Trophoblast cell (in vitro differentiated cells and primary cell): ENCODE measurements at regions not wholly inside any gene's neighbourhood (a gene's known extent, or its start where the extent isn't known, plus 50 kb on each side); places are given as distances from the start of the nearest gene placed in this dataset.

Experiments used
- DNase-seq, 2 donors: peaks; one replicate each; pipeline ENCODE4 v3.0.0-alpha.2; 2016
- H2AFZ ChIP-seq: 2 replicates; pipeline ENCODE4 v1.6.1; 2013; ENCODE audit warnings: low read length, moderate library complexity, mild to moderate bottlenecking; ENCODE audit not compliant: insufficient read depth, poor library complexity
- H2AK5ac ChIP-seq: 2 replicates; pipeline ENCODE4 v1.6.1; 2013; ENCODE audit warnings: mild to moderate bottlenecking, low read length
- H2BK120ac ChIP-seq: 2 replicates; pipeline ENCODE4 v1.6.1; 2013; ENCODE audit warnings: low read length, mild to moderate bottlenecking, moderate library complexity; ENCODE audit not compliant: insufficient read depth, poor library complexity
- H2BK12ac ChIP-seq: 2 replicates; pipeline ENCODE4 v1.6.1; 2013; ENCODE audit warnings: mild to moderate bottlenecking, low read length, moderate library complexity
- H2BK5ac ChIP-seq: 2 replicates; pipeline ENCODE4 v1.6.1; 2013; ENCODE audit warnings: low read length, low read depth, moderate library complexity, mild to moderate bottlenecking; ENCODE audit not compliant: poor library complexity
- H3K14ac ChIP-seq: 2 replicates; pipeline ENCODE4 v1.6.1; 2013; ENCODE audit warnings: mild to moderate bottlenecking, low read length
- H3K18ac ChIP-seq: 2 replicates; pipeline ENCODE4 v1.6.1; 2013; ENCODE audit warnings: mild to moderate bottlenecking, low read length
- H3K23ac ChIP-seq: 2 replicates; pipeline ENCODE4 v1.6.1; 2013; ENCODE audit warnings: low read length
- H3K27ac ChIP-seq: 2 replicates; pipeline ENCODE4 v1.5.1; 2013; ENCODE audit warnings: low read depth, mild to moderate bottlenecking, inconsistent platforms, low read length, moderate library complexity
- H3K27me3 ChIP-seq: 2 replicates; pipeline ENCODE4 v1.6.1; 2013; ENCODE audit warnings: inconsistent platforms, mild to moderate bottlenecking, low read length, moderate library complexity; ENCODE audit not compliant: insufficient read depth
- H3K36me3 ChIP-seq, 2 experiments: 1 replicate in 1 of 2; 2 replicates in 1 of 2; pipeline ENCODE4 v1.6.1; 2013; ENCODE audit warnings: low read length in 2 of 2, mild to moderate bottlenecking in 2 of 2, moderate library complexity in 1 of 2; ENCODE audit not compliant: insufficient read depth in 2 of 2, control insufficient read depth in 1 of 2
- H3K4ac ChIP-seq: 2 replicates; pipeline ENCODE4 v1.6.1; 2013; ENCODE audit warnings: low read depth, mild to moderate bottlenecking, low read length, moderate library complexity
- H3K4me1 ChIP-seq, 2 experiments: 1 replicate in 1 of 2; 2 replicates in 1 of 2; pipeline ENCODE4 v1.6.1; 2013; ENCODE audit warnings: low read length in 2 of 2, mild to moderate bottlenecking in 2 of 2, moderate library complexity in 1 of 2; ENCODE audit not compliant: insufficient read depth in 2 of 2, control insufficient read depth in 1 of 2
- H3K4me2 ChIP-seq: 2 replicates; pipeline ENCODE4 v1.6.1; 2013; ENCODE audit warnings: inconsistent platforms, mild to moderate bottlenecking, low read length, moderate library complexity
- H3K4me3 ChIP-seq: 2 replicates; pipeline ENCODE4 v1.5.1; 2013; ENCODE audit warnings: mild to moderate bottlenecking, low read depth, low read length, inconsistent platforms
- H3K79me1 ChIP-seq: one replicate; pipeline ENCODE4 v1.6.1; 2013; ENCODE audit warnings: low read length
- H3K79me2 ChIP-seq: 2 replicates; pipeline ENCODE4 v1.6.1; 2013; ENCODE audit warnings: low read length, mild to moderate bottlenecking; ENCODE audit not compliant: control insufficient read depth, insufficient read depth, poor library complexity
- H3K9ac ChIP-seq: 2 replicates; pipeline ENCODE4 v1.6.1; 2013; ENCODE audit warnings: mild to moderate bottlenecking, low read length
- H3K9me3 ChIP-seq: 2 replicates; pipeline ENCODE4 v1.6.1; 2013; ENCODE audit warnings: low read depth, mild to moderate bottlenecking, control low read depth, inconsistent platforms, low read length; ENCODE audit not compliant: insufficient read depth
- H4K12ac ChIP-seq: 2 replicates; pipeline ENCODE4 v1.6.1; 2013; ENCODE audit warnings: low read depth, mild to moderate bottlenecking, low read length, moderate library complexity
- H4K8ac ChIP-seq: 2 replicates; pipeline ENCODE4 v1.6.1; 2013; ENCODE audit warnings: low read depth, mild to moderate bottlenecking, low read length, moderate library complexity
- H4K91ac ChIP-seq: one replicate; pipeline ENCODE4 v1.6.1; 2013; ENCODE audit warnings: low read depth, mild to moderate bottlenecking, low read length, moderate library complexity
- WGBS: extraction: QIAGEN DNeasy Blood & Tissue Kit; methylation state at CpG from one replicate; pipeline ENCODE4 v1.1.7; 2013; ENCODE audit warnings: missing lambda C conversion rate; ENCODE audit not compliant: insufficient read length, insufficient coverage; ENCODE audit errors: extremely low coverage; 5-methylcytosine and 5-hydroxymethylcytosine counted together

DNA sequence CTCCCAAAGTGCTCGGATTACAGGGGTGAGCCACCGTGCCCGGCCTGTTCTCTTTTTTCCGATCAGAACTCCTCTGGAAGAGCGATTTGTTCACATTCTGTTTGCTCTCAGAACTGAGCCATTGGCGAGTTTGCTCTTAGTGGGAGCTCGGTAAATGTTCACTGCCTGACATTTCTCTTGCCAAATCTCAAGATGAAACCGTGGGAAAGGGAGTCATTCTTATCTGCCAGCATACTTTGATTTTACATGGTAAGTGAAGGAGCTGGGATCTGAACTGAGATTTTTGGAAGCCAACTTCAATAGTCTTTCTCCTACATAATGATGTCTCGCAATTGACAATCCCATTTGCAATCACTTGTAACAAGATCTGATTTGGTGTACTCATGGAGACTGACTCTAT, 445.8 kb upstream of the ISX start:
- Histone ChIP-seq H4K91ac (no peak overlapping the region), H2BK12ac (no peak overlapping the region), H3K79me2 (no peaks in the 10 kb centered on the region), H3K79me1 (no peaks in the 10 kb centered on the region), H3K9ac (no peak overlapping the region), H3K27me3 (no peaks in the 10 kb centered on the region), H3K14ac (no peak overlapping the region), H2BK5ac (no peak overlapping the region), H3K4me3 (no peak overlapping the region), H3K4me2 (no peak overlapping the region), H3K9me3 (no peaks in the 10 kb centered on the region), H2AK5ac (no peak overlapping the region), H4K12ac (no peak overlapping the region), H3K4me1 (no peaks in the 10 kb centered on the region), H3K36me3 (no peaks in the 10 kb centered on the region), H3K4ac (no peak overlapping the region), H3K23ac (no peak overlapping the region), H2AFZ (no peak overlapping the region), H2BK120ac (no peak overlapping the region), H3K18ac (no peak overlapping the region), H4K8ac (no peak overlapping the region), H3K27ac (no peak overlapping the region)
- no peak for DNase-seq
- no CpG with 5 or more reads among the region's 9 CpGs for WGBS

DNA sequence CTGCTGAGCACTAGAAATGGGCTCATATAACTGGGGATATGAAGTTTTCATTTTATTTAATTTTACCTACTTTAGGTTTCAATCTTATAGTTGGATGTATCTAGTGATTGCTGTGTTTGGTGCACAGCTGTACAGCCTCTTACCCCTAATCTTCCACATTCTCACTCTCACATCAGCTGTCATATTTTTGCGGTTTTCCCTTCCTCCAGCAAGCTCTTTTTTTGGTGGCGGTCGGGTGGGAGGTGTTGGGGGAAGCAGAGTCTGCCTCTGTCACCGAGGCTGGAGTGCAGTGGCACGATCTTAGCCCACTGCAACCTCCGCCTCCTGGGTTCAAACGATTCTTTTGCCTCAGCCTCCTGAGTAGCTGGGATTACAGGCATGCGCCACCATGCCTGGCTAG, 445.1 kb upstream of the ISX start:
- Histone ChIP-seq H4K12ac (no peak overlapping the region), H3K23ac (no peak overlapping the region), H3K4me1 (no peaks in the 10 kb centered on the region), H3K27ac (no peak overlapping the region), H4K91ac (no peak overlapping the region), H3K9me3 (no peaks in the 10 kb centered on the region), H3K79me1 (no peaks in the 10 kb centered on the region), H2BK120ac (no peak overlapping the region), H2AFZ (no peak overlapping the region), H3K14ac (no peak overlapping the region), H2BK12ac (no peak overlapping the region), H3K9ac (no peak overlapping the region), H2AK5ac (no peak overlapping the region), H3K36me3 (no peaks in the 10 kb centered on the region), H3K27me3 (no peaks in the 10 kb centered on the region), H3K18ac (no peak overlapping the region), H3K4ac (no peak overlapping the region), H3K4me2 (no peak overlapping the region), H2BK5ac (no peak overlapping the region), H3K4me3 (no peak overlapping the region), H3K79me2 (no peaks in the 10 kb centered on the region), H4K8ac (no peak overlapping the region)
- no peak for DNase-seq
- no CpG with 5 or more reads among the region's 8 CpGs for WGBS

GRCh38 chr22:34622602-34623001, 443.4 kb upstream of the ISX start:
- Histone ChIP-seq H3K4me3 (no peak overlapping the region), H2BK12ac (no peak overlapping the region), H3K18ac (no peak overlapping the region), H3K4me1 (no peaks in the 10 kb centered on the region), H2AFZ (no peak overlapping the region), H4K8ac (no peak overlapping the region), H2BK5ac (no peak overlapping the region), H4K91ac (no peak overlapping the region), H3K9me3 (no peaks in the 10 kb centered on the region), H2AK5ac (no peak overlapping the region), H4K12ac (no peak overlapping the region), H3K27ac (no peak overlapping the region), H3K79me2 (no peaks in the 10 kb centered on the region), H3K4ac (no peak overlapping the region), H3K79me1 (no peaks in the 10 kb centered on the region), H3K9ac (no peak overlapping the region), H3K14ac (no peak overlapping the region), H3K27me3 (no peaks in the 10 kb centered on the region), H3K4me2 (no peak overlapping the region), H2BK120ac (no peak overlapping the region), H3K23ac (no peak overlapping the region), H3K36me3 (no peaks in the 10 kb centered on the region)
- whole genome bisulfite sequencing: no CpG with 5 or more reads among the region's 4 CpGs
- DNase-seq: no peak

DNA sequence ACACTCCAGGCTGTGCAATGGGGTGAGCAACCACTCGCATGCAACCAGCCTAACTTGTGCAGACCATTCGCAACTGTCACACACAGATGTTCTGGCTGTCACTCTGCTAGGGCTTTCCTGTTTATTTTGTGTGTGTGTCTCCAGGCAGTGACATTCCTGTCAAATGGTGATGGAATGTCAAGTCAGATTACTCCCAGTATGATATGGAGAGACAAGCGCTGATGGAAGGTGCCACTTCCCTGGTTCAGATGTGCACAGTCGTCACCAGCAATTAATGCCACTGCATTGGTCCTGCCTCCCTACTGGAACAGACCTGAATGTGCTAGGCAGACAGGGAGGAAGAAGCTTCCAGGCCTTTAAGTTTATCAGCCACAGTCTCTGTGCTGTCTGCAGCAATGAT, 442.4 kb upstream of the ISX start:
- no peak overlapping the region for H3K4me2 ChIP-seq
- no peak for DNase-seq
- H3K27me3 ChIP-seq: no peaks in the 10 kb centered on the region
- no peak overlapping the region for H3K18ac ChIP-seq
- no peak overlapping the region for H3K4ac ChIP-seq
- no peak overlapping the region for H4K8ac ChIP-seq
- no peaks in the 10 kb centered on the region for H3K36me3 ChIP-seq
- no peak overlapping the region for H4K12ac ChIP-seq
- no peaks in the 10 kb centered on the region for H3K9me3 ChIP-seq
- no peak overlapping the region for H3K23ac ChIP-seq
- no peak overlapping the region for H2BK12ac ChIP-seq
- no peaks in the 10 kb centered on the region for H3K79me1 ChIP-seq
- H3K4me3 ChIP-seq: no peak overlapping the region
- H3K9ac ChIP-seq: no peak overlapping the region
- no peak overlapping the region for H2AFZ ChIP-seq
- H3K14ac ChIP-seq: no peak overlapping the region
- H3K4me1 ChIP-seq: no peaks in the 10 kb centered on the region
- no peak overlapping the region for H2AK5ac ChIP-seq
- no peak overlapping the region for H3K27ac ChIP-seq
- WGBS: no CpG with 5 or more reads among the region's 4 CpGs
- no peak overlapping the region for H2BK120ac ChIP-seq
- no peak overlapping the region for H2BK5ac ChIP-seq
- H4K91ac ChIP-seq: no peak overlapping the region
- no peaks in the 10 kb centered on the region for H3K79me2 ChIP-seq
